ENCODE measurements at regions not wholly inside any gene's neighbourhood (a gene's known extent, or its start where the extent isn't known, plus 50 kb on each side); places are given as distances from the start of the nearest gene placed in this dataset.

- Histone ChIP-seq H3K27ac (no peak overlapping the region), H3K4me1 (ENCODE audit: low read depth, poor library complexity, severe bottlenecking) (no peaks in the 10 kb centered on the region), H3K9ac (no peak overlapping the region), H3K79me2 (ENCODE audit: insufficient read depth, low read depth) (no peaks in the 10 kb centered on the region), H3K27me3 (ENCODE audit: insufficient read depth, low read depth) (no peaks in the 10 kb centered on the region), H4K20me1 (ENCODE audit: insufficient read depth) (no peaks in the 10 kb centered on the region), H3K36me3 (ENCODE audit: insufficient read depth) (no peaks in the 10 kb centered on the region), H3K4me3 (IDR thresholded peaks at IDR 0.05; ENCODE audit: insufficient read depth, low read depth, low read length) (no peak overlapping the region), H2AFZ (ENCODE audit: low read depth) (no peak overlapping the region), H3K4me2 (no peak overlapping the region)
- TF ChIP-seq, protein P1, sequence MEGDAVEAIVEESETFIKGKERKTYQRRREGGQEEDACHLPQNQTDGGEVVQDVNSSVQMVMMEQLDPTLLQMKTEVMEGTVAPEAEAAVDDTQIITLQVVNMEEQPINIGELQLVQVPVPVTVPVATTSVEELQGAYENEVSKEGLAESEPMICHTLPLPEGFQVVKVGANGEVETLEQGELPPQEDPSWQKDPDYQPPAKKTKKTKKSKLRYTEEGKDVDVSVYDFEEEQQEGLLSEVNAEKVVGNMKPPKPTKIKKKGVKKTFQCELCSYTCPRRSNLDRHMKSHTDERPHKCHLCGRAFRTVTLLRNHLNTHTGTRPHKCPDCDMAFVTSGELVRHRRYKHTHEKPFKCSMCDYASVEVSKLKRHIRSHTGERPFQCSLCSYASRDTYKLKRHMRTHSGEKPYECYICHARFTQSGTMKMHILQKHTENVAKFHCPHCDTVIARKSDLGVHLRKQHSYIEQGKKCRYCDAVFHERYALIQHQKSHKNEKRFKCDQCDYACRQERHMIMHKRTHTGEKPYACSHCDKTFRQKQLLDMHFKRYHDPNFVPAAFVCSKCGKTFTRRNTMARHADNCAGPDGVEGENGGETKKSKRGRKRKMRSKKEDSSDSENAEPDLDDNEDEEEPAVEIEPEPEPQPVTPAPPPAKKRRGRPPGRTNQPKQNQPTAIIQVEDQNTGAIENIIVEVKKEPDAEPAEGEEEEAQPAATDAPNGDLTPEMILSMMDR (conservative IDR thresholded peaks at IDR 0.05; ENCODE audit: low read depth, low read length), result no peak
These were observed 106.9 kb upstream of the SGK1 start for GRCh38 chr6:134424798-134425170.

DNA sequence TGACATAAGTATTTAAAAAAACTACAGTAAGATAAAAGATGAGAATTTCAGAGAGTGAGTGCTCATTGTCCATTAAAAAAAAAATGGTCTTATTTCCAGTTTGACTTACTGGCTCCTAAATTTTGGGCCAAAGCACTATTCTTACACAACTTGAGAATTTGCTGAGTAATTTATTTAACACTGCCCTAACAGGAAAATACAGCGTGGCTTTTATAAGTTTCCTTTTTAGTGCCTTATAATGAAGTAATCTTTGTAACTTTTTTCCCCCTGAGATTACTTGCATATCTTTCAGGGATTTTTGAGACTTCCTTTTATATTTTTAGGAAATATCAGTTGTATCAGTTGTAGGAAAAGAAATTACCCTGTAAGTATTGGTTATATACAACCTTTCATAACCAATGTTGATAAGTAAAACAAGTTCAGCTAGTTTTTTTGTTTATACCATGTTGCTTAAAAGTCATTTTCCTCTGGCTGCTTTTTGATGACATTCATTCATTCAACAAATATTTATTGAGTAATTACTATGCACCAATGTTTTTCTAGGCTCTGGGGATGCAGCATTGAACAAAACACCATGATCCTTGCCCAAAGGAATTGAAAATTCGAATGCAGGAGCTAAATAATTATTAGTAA, 106.4 kb upstream of the SGK1 start:
- Histone ChIP-seq H3K27ac (no peak overlapping the region), H3K4me1 (ENCODE audit: low read depth, poor library complexity, severe bottlenecking) (no peaks in the 10 kb centered on the region), H3K4me3 (IDR thresholded peaks at IDR 0.05; ENCODE audit: insufficient read depth, low read depth, low read length) (no peak overlapping the region), H3K4me2 (no peak overlapping the region), H4K20me1 (ENCODE audit: insufficient read depth) (no peaks in the 10 kb centered on the region), H2AFZ (ENCODE audit: low read depth) (no peak overlapping the region), H3K36me3 (ENCODE audit: insufficient read depth) (no peaks in the 10 kb centered on the region), H3K79me2 (ENCODE audit: insufficient read depth, low read depth) (no peaks in the 10 kb centered on the region), H3K9ac (no peak overlapping the region), H3K27me3 (ENCODE audit: insufficient read depth, low read depth) (no peaks in the 10 kb centered on the region)
- TF ChIP-seq, protein P1 (conservative IDR thresholded peaks at IDR 0.05; ENCODE audit: low read depth, low read length), result no peak

- no peak overlapping the region for H2AFZ ChIP-seq (ENCODE audit: low read depth)
- no peak overlapping the region for H3K4me3 ChIP-seq (IDR thresholded peaks at IDR 0.05; ENCODE audit: insufficient read depth, low read depth, low read length)
- H3K9ac ChIP-seq, result no peak overlapping the region
- H3K4me1 ChIP-seq (ENCODE audit: low read depth, poor library complexity, severe bottlenecking), result no peaks in the 10 kb centered on the region
- no peaks in the 10 kb centered on the region for H3K27me3 ChIP-seq (ENCODE audit: insufficient read depth, low read depth)
- no peak overlapping the region for H3K27ac ChIP-seq
- H4K20me1 ChIP-seq (ENCODE audit: insufficient read depth), result no peaks in the 10 kb centered on the region
- H3K79me2 ChIP-seq (ENCODE audit: insufficient read depth, low read depth), result no peaks in the 10 kb centered on the region
- no peaks in the 10 kb centered on the region for H3K36me3 ChIP-seq (ENCODE audit: insufficient read depth)
- no peak overlapping the region for H3K4me2 ChIP-seq
- TF ChIP-seq, protein P1 (conservative IDR thresholded peaks at IDR 0.05; ENCODE audit: low read depth, low read length), result no peak
These were observed 104.7 kb upstream of the SGK1 start for GRCh38 chr6:134422426-134423231.

- no peak overlapping the region for H3K4me3 ChIP-seq (IDR thresholded peaks at IDR 0.05; ENCODE audit: insufficient read depth, low read depth, low read length)
- no peaks in the 10 kb centered on the region for H3K79me2 ChIP-seq (ENCODE audit: insufficient read depth, low read depth)
- no peaks in the 10 kb centered on the region for H3K4me1 ChIP-seq (ENCODE audit: low read depth, poor library complexity, severe bottlenecking)
- H4K20me1 ChIP-seq (ENCODE audit: insufficient read depth), result no peaks in the 10 kb centered on the region
- TF ChIP-seq, protein P1 (conservative IDR thresholded peaks at IDR 0.05; ENCODE audit: low read depth, low read length), result no peak
- no peak overlapping the region for H2AFZ ChIP-seq (ENCODE audit: low read depth)
- no peaks in the 10 kb centered on the region for H3K27me3 ChIP-seq (ENCODE audit: insufficient read depth, low read depth)
- no peaks in the 10 kb centered on the region for H3K36me3 ChIP-seq (ENCODE audit: insufficient read depth)
- H3K4me2 ChIP-seq, result no peak overlapping the region
- H3K27ac ChIP-seq, result no peak overlapping the region
- H3K9ac ChIP-seq, result no peak overlapping the region
These were observed 103.6 kb upstream of the SGK1 start for GRCh38 chr6:134421501-134421900.

All from KMS-11 (cell line).